Erythroblast (primary cell): ENCODE measurements at regions not wholly inside any gene's neighbourhood (a gene's known extent, or its start where the extent isn't known, plus 50 kb on each side); places are given as distances from the start of the nearest gene placed in this dataset.
"Not testable (repeated sequence)": the region's sequence is repeated elsewhere in the genome, so short reads cannot be mapped to it uniquely, and the experiment has no call there.

Experiments
- GATA1 ChIP-seq: IDR thresholded peaks from 2 replicates; pipeline ENCODE4 v1.6.1; 2011; ENCODE audit warnings: low read depth, mild to moderate bottlenecking, control low read depth, low read length, moderate library complexity
- POLR2A ChIP-seq: IDR thresholded peaks from 2 replicates; pipeline ENCODE4 v1.6.1; 2011; ENCODE audit warnings: mild to moderate bottlenecking, low read length

GRCh38 chr2:131818267-131818973 lies 290.7 kb downstream of the CCDC74A start:
- not testable (repeated sequence) for TF ChIP-seq POLR2A, GATA1
